Left ventricle myocardium inferior (tissue), 1 donor: ENCODE measurements at regions not wholly inside any gene's neighbourhood (a gene's known extent, or its start where the extent isn't known, plus 50 kb on each side); places are given as distances from the start of the nearest gene placed in this dataset.
"Not testable (repeated sequence)": the region's sequence is repeated elsewhere in the genome, so short reads cannot be mapped to it uniquely, and the experiment has no call there.

Experiments
- DNase-seq: peaks from one replicate; pipeline ENCODE4 v3.0.0-alpha.2; 2020
- H3K27ac ChIP-seq: fragments of 200-600 bp; replicated peaks from 2 replicates; pipeline ENCODE4 v1.8.0; 2021
- H3K27me3 ChIP-seq: fragments of 200-600 bp; 2 replicates; pipeline ENCODE4 v1.8.0; 2021; ENCODE audit warnings: low read depth
- H3K36me3 ChIP-seq: fragments of 200-600 bp; 2 replicates; pipeline ENCODE4 v1.8.0; 2021
- H3K4me1 ChIP-seq: fragments of 200-600 bp; 2 replicates; pipeline ENCODE4 v1.8.0; 2021
- H3K4me3 ChIP-seq: fragments of 200-600 bp; 2 replicates; pipeline ENCODE4 v1.8.0; 2021; ENCODE audit warnings: mild to moderate bottlenecking, moderate library complexity
- H3K9me3 ChIP-seq: fragments of 200-600 bp; replicated peaks from 2 replicates; pipeline ENCODE4 v1.8.0; 2021
- intact Hi-C: fragments of 100-400 bp; cut with micrococcal nuclease; formaldehyde crosslinking; loops from one replicate; pipeline ENCODE4 v1.11.0; 2022
- TF ChIP-seq, protein P1 (sequence below): fragments of 200-600 bp; IDR thresholded peaks from 2 replicates; pipeline ENCODE4 v1.8.0; 2021; ENCODE audit warnings: antibody characterized with exemption, mild to moderate bottlenecking, borderline replicate concordance
- donor health status: DM: no; HTN: yes; CAD: no; lungs with severe emphysema.

DNA sequence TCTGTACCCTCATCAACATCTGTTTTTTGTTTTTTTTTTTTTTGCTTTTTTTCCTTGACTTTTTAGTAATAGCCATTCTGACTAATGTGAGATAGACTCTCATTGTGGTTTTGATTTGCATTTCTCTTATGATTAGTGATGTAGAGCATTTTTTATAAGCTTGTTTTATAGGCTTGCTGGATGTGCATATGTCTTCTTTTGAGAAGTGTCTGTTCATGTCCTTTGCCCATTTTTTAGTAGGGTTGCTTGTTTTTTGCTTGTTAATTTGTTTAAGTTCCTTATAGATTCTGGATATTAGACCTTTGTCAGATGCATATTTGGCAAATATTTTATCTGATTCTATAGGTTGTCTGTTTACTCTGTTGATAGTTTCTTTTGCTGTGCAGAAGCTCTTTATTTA, 53.5 kb upstream of the FAR1 start:
- H3K27me3 ChIP-seq, H3K4me3 ChIP-seq, H3K4me1 ChIP-seq, DNase-seq, intact Hi-C loops, H3K27ac ChIP-seq, H3K36me3 ChIP-seq: not testable (repeated sequence)
- peaks cover 65% of the 10 kb centered on the region for H3K9me3 ChIP-seq

DNA sequence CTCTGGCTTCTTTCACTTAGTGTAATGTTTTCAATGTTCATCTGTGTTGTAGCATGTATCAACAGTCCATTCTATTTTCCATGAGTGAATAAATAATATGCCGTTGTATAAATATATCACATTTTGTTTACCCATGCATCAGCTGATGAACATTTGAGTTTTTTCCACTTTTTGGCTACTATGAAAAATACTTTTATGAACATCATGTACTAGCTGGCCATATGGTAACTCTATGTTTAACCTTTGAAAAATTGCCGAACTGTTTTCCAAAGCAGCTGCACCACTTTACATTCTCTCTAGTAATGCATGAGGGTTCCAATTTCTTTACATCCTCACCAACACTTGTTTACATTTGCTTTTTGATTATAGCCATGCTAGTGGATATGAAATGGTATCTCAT, 59.8 kb upstream of the FAR1 start:
- DNase-seq = no peak
- TF ChIP-seq, protein P1, sequence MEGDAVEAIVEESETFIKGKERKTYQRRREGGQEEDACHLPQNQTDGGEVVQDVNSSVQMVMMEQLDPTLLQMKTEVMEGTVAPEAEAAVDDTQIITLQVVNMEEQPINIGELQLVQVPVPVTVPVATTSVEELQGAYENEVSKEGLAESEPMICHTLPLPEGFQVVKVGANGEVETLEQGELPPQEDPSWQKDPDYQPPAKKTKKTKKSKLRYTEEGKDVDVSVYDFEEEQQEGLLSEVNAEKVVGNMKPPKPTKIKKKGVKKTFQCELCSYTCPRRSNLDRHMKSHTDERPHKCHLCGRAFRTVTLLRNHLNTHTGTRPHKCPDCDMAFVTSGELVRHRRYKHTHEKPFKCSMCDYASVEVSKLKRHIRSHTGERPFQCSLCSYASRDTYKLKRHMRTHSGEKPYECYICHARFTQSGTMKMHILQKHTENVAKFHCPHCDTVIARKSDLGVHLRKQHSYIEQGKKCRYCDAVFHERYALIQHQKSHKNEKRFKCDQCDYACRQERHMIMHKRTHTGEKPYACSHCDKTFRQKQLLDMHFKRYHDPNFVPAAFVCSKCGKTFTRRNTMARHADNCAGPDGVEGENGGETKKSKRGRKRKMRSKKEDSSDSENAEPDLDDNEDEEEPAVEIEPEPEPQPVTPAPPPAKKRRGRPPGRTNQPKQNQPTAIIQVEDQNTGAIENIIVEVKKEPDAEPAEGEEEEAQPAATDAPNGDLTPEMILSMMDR = no peak
- H3K4me3 ChIP-seq = no peak overlapping the region

GRCh38 chr11:13606701-13607100, 61.8 kb upstream of the FAR1 start:
- H3K27ac ChIP-seq = no peak overlapping the region
- no peaks in the 10 kb centered on the region for H3K4me1 ChIP-seq
- H3K36me3 ChIP-seq = no peaks in the 10 kb centered on the region
- H3K4me3 ChIP-seq = no peak overlapping the region
- H3K27me3 ChIP-seq = peaks cover 5% of the 10 kb centered on the region
- no peak for DNase-seq
- TF ChIP-seq, protein P1 = no peak
- intact Hi-C loops = no loop called here
- H3K9me3 ChIP-seq = no peaks in the 10 kb centered on the region

More for the DNA sequence above, 59.8 kb upstream of the FAR1 start:
- H3K27ac ChIP-seq = no peak overlapping the region
- intact Hi-C loops = no loop called here
- H3K36me3 ChIP-seq = no peaks in the 10 kb centered on the region
- peaks cover 5% of the 10 kb centered on the region for H3K9me3 ChIP-seq
- H3K27me3 ChIP-seq = no peaks in the 10 kb centered on the region
- no peaks in the 10 kb centered on the region for H3K4me1 ChIP-seq

GRCh38 chr11:13603661-13604060, 64.8 kb upstream of the FAR1 start:
- no peak for DNase-seq

DNA sequence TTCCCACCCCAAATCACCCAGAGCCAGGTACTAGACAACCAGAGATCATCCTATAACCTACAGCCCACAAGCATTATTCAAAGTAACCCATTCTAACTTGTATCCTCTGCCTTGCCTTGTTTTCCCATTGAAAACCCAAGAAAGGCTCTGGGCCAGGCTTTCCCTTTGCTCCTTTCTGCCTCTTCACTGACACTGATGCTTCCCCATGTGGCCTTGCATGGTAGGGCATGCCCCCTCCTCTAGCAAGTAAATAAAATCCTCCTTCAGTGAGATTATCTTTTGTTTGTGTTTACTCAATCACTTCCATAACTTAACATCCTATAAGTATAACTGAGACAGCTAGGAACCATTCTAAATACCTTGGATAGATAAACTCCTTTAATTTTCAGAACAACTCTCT, 65.6 kb upstream of the FAR1 start:
- Histone ChIP-seq H3K9me3 (no peaks in the 10 kb centered on the region), H3K4me3 (no peak overlapping the region), H3K27ac (no peak overlapping the region), H3K36me3 (no peaks in the 10 kb centered on the region), H3K4me1 (no peaks in the 10 kb centered on the region), H3K27me3 (peaks cover 15% of the 10 kb centered on the region)
- TF ChIP-seq, protein P1 = no peak
- intact Hi-C loops = no loop called here
- no peak for DNase-seq

More at GRCh38 chr11:13603661-13604060, 64.8 kb upstream of the FAR1 start:
- TF ChIP-seq, protein P1 = no peak
- H3K4me3 ChIP-seq = no peak overlapping the region
- H3K36me3 ChIP-seq = no peaks in the 10 kb centered on the region
- H3K27me3 ChIP-seq = peaks cover 15% of the 10 kb centered on the region
- intact Hi-C loops = no loop called here
- no peak overlapping the region for H3K27ac ChIP-seq
- H3K9me3 ChIP-seq = no peaks in the 10 kb centered on the region
- H3K4me1 ChIP-seq = no peaks in the 10 kb centered on the region

GRCh38 chr11:13596611-13597326, 71.7 kb upstream of the FAR1 start:
- H3K27me3 ChIP-seq = peaks cover 19% of the 10 kb centered on the region
- DNase-seq = no peak
- no peaks in the 10 kb centered on the region for H3K4me1 ChIP-seq
- TF ChIP-seq, protein P1 = no peak
- peaks cover 5% of the 10 kb centered on the region for H3K9me3 ChIP-seq
- H3K4me3 ChIP-seq = no peak overlapping the region
- no peaks in the 10 kb centered on the region for H3K36me3 ChIP-seq
- intact Hi-C loops = no loop called here
- no peak overlapping the region for H3K27ac ChIP-seq
